GM18508 (cell line): ENCODE measurements at regions not wholly inside any gene's neighbourhood (a gene's known extent, or its start where the extent isn't known, plus 50 kb on each side); places are given as distances from the start of the nearest gene placed in this dataset.
A peak's percentile ranks its signal among the peaks of the same experiment; 100 is the strongest.

Experiments used
- ATAC-seq: cut with Tn5 transposase; IDR thresholded peaks from one replicate; pipeline ENCODE4 v1.9.1; 2021; ENCODE audit warnings: moderate number of reproducible peaks; ENCODE audit not compliant: insufficient read depth, unreplicated experiment

- peak; percentile 96 for ATAC-seq
Measured at GRCh38 chr12:89040146-89040964, 311.9 kb downstream of the DUSP6 start.

GRCh38 chr12:89038831-89039512 lies 313.3 kb downstream of the DUSP6 start:
- peak; percentile 32 for ATAC-seq

GRCh38 chr12:89033062-89033461 lies 319.2 kb downstream of the DUSP6 start:
- no peak for ATAC-seq

GRCh38 chr12:89029961-89030360 lies 322.3 kb downstream of the DUSP6 start:
- no peak for ATAC-seq

GRCh38 chr12:89024580-89024979 lies 327.7 kb downstream of the DUSP6 start:
- no peak for ATAC-seq

- no peak for ATAC-seq
Measured at GRCh38 chr12:89023936-89024335, 328.4 kb downstream of the DUSP6 start.

GRCh38 chr12:89020689-89021088 lies 331.6 kb downstream of the DUSP6 start:
- no peak for ATAC-seq

GRCh38 chr12:89020121-89020480 lies 332.2 kb downstream of the DUSP6 start:
- no peak for ATAC-seq

- ATAC-seq, result peak; percentile 99
Measured at GRCh38 chr12:89019439-89020120, 332.7 kb downstream of the DUSP6 start.

- ATAC-seq, result no peak
Measured at GRCh38 chr12:89016970-89017778, 335.1 kb downstream of the DUSP6 start.

GRCh38 chr12:89015419-89015818 lies 336.9 kb downstream of the DUSP6 start:
- no peak for ATAC-seq

GRCh38 chr12:88998421-88998820 lies 353.9 kb downstream of the DUSP6 start:
- no peak for ATAC-seq

GRCh38 chr12:88996200-88996788 lies 356.0 kb downstream of the DUSP6 start:
- no peak for ATAC-seq

GRCh38 chr12:88994971-88995370 lies 357.3 kb downstream of the DUSP6 start:
- ATAC-seq, result no peak

- ATAC-seq, result no peak
Measured at GRCh38 chr12:88994537-88994936, 357.8 kb downstream of the DUSP6 start.

GRCh38 chr12:88993651-88994050 lies 358.6 kb downstream of the DUSP6 start:
- peak; percentile 46 for ATAC-seq

- no peak for ATAC-seq
Measured at GRCh38 chr12:88986056-88986455, 366.2 kb downstream of the DUSP6 start.

- no peak for ATAC-seq
Measured at GRCh38 chr12:88985631-88986030, 366.7 kb downstream of the DUSP6 start.

GRCh38 chr12:88985011-88985410 lies 367.3 kb downstream of the DUSP6 start:
- no peak for ATAC-seq

GRCh38 chr12:88982694-88983093 lies 369.6 kb downstream of the DUSP6 start:
- no peak for ATAC-seq
